Stimulated activated effector memory CD8-positive, alpha-beta T cell treated with anti-CD3 and anti-CD28 coated beads, Interleukin-12 subunit alpha, Interleukin-12 subunit beta, amount 100 ng/mL, for 72 hours (primary cell): ENCODE measurements at regions not wholly inside any gene's neighbourhood (a gene's known extent, or its start where the extent isn't known, plus 50 kb on each side); places are given as distances from the start of the nearest gene placed in this dataset.
A peak's percentile ranks its signal among the peaks of the same experiment; 100 is the strongest.

ENCODE experiments used
- ATAC-seq: fragments of 150-1000 bp; cut with Tn5 transposase; 2 replicates; pipeline ENCODE4 v1.10.0; 2021
- DNase-seq, 2 donors: peaks; one replicate each; pipeline ENCODE4 v3.0.0; 2021 to 2022; ENCODE audit warnings: low spot score in 2 of 2
- H3K27ac Mint-ChIP-seq: one replicate; pipeline ENCODE4 v1.8.0; 2022; ENCODE audit warnings: mild to moderate bottlenecking, mixed read lengths
- H3K36me3 Mint-ChIP-seq: one replicate; pipeline ENCODE4 v1.8.0; 2022; ENCODE audit warnings: mild to moderate bottlenecking, mixed read lengths
- H3K4me1 Mint-ChIP-seq: one replicate; pipeline ENCODE4 v1.8.0; 2022; ENCODE audit warnings: mixed read lengths
- H3K4me3 Mint-ChIP-seq: one replicate; pipeline ENCODE4 v1.8.0; 2022; ENCODE audit warnings: mild to moderate bottlenecking, mixed read lengths
- H3K9me3 Mint-ChIP-seq: one replicate; pipeline ENCODE4 v1.8.0; 2022; ENCODE audit warnings: mixed read lengths

DNA sequence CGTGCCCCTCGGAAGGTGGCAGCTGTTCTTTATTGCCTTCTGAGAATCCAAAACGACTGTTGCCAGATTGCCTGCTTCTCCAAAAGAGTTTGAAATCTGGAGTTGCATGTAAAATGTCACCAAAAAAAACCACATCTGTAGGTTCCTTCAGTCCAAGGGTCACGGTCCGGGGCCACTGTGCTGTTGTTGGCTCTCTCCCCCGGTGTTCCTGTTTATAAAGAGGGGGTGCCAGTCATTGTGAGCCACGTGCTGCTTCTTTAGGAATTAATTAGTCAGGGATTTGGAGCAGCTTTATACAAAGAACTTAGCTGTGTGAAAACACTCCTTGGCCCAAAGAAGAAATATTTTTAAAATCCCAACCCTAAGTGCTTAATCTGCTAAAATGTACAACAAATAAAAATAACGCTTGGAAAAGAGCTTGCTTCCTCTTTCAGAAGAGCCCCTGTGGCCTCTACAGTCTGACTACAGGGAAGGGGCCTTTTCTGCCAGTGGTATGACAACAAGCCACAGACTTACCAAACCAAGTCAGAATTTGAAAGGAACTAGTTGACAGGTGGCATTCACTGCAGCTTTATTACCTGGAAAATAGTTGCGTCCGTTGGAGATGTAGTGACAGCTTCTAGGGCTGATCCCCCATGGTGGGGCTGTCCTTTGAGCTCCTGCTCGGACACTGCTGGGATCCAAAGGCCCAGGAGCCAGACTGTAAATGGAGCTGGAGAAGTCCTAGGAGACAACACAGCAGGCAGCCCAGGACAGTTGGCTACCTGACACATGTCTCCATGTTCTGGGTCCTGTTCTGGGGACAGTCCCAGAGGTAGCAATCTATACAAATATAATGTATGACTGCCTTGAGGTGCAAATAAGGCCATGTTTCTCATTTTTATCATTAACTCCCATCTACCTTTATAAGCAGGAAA lies 84.5 kb upstream of the SLC1A4 start:
- H3K4me3 Mint-ChIP-seq = no peak overlapping the region

GRCh38 chr2:64905338-64906024 lies 83.7 kb upstream of the SLC1A4 start:
- Mint-ChIP-seq H3K9me3 (no peaks in the 10 kb centered on the region), H3K36me3 (no peaks in the 10 kb centered on the region), H3K4me3 (no peak overlapping the region), H3K4me1 (peaks cover 8% of the 10 kb centered on the region), H3K27ac (no peak overlapping the region)
- DNase-seq (no peak), ATAC-seq (no peak)

More for the DNA sequence above, 84.5 kb upstream of the SLC1A4 start:
- DNase-seq = no peak
- Mint-ChIP-seq H3K27ac (no peak overlapping the region), H3K4me1 (peaks cover 5% of the 10 kb centered on the region), H3K9me3 (no peaks in the 10 kb centered on the region), H3K36me3 (no peaks in the 10 kb centered on the region)
- ATAC-seq = no peak

DNA sequence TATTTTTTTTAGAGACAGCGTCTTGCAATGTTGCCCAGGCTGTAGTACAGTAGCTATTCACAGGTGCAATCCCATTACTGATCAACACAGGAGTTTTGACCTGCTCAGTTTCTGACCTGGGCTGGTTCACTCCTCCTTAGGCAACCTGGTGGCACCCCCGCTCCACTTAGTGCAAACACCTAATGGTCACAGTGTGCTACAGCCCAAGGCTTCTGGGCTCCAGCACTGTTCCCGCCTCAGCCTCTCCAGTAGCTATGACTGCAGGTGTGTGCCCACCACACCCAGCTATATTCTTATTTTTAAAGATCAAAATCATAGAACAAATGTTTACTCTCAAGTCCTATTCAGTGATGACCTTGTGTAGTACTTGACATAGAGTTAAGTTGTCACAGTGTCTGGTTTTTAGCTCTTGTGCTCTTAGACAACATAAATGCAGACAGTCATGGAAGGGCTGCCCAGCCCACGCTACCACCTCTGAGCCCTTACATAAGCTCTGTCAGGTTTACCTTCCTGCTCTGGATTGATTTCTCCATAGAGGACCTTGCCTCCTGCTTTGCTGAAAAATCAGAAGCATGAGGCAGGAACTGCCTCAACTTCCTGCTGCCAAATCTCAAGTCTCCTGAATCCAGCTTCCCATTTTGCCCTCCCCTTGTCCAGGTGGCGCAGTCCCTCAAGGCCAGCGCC lies 82.2 kb upstream of the SLC1A4 start:
- H3K4me3 Mint-ChIP-seq = no peak overlapping the region
- no peak for ATAC-seq
- H3K9me3 Mint-ChIP-seq = no peaks in the 10 kb centered on the region
- DNase-seq = no peak
- H3K4me1 Mint-ChIP-seq = peaks cover 20% of the 10 kb centered on the region
- no peak overlapping the region for H3K27ac Mint-ChIP-seq
- H3K36me3 Mint-ChIP-seq = no peaks in the 10 kb centered on the region

GRCh38 chr2:64908406-64908805 lies 80.8 kb upstream of the SLC1A4 start:
- ATAC-seq (no peak), DNase-seq (no peak)
- Mint-ChIP-seq H3K9me3 (no peaks in the 10 kb centered on the region), H3K27ac (no peak overlapping the region), H3K4me3 (no peak overlapping the region), H3K4me1 (peaks cover 24% of the 10 kb centered on the region), H3K36me3 (no peaks in the 10 kb centered on the region)

GRCh38 chr2:64910523-64910922 lies 78.7 kb upstream of the SLC1A4 start:
- H3K36me3 Mint-ChIP-seq = no peaks in the 10 kb centered on the region
- peaks cover 25% of the 10 kb centered on the region for H3K4me1 Mint-ChIP-seq
- ATAC-seq = no peak
- H3K27ac Mint-ChIP-seq = peak overlapping the region; percentile 27
- H3K9me3 Mint-ChIP-seq = no peaks in the 10 kb centered on the region
- DNase-seq = no peak
- H3K4me3 Mint-ChIP-seq = no peak overlapping the region

GRCh38 chr2:64910972-64911433 lies 78.2 kb upstream of the SLC1A4 start:
- DNase-seq = no peak
- peak overlapping the region; percentile 51 for H3K27ac Mint-ChIP-seq

DNA sequence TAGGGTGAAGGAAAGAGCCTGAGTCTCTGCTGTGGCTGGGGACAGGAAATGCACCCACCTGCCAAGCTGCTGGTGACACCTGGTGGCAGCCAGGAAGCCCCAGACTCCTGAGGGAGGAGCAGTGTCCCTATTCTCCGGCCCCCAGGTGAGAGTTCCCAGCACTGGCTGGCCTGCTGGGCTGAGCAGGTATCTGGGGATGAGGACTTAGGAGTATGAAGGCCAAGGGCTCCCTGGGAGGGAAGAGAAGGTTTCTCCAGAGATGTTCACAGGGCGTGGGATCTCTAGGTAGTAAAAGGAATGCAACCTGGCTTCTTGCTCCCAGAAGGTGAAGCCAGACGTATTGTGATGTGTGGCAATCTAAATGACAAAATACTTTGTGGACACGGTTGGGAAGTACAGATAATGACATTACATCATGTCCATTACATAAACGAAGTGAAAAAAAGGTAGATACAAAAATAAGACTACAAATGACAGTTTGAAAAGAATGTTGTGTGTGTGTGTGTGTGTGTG lies 75.8 kb upstream of the SLC1A4 start:
- ATAC-seq (no peak), DNase-seq (peak in 1 of 2 donors; percentile 49)
- H3K27ac Mint-ChIP-seq = no peak overlapping the region

More at GRCh38 chr2:64910972-64911433, 78.2 kb upstream of the SLC1A4 start:
- no peak overlapping the region for H3K4me3 Mint-ChIP-seq
- ATAC-seq = peak; percentile 97
- H3K36me3 Mint-ChIP-seq = no peaks in the 10 kb centered on the region
- no peaks in the 10 kb centered on the region for H3K9me3 Mint-ChIP-seq
- peaks cover 25% of the 10 kb centered on the region for H3K4me1 Mint-ChIP-seq

GRCh38 chr2:64914247-64914646 lies 75.0 kb upstream of the SLC1A4 start:
- Mint-ChIP-seq H3K27ac (no peak overlapping the region), H3K36me3 (no peaks in the 10 kb centered on the region), H3K4me3 (no peak overlapping the region), H3K4me1 (peaks cover 29% of the 10 kb centered on the region), H3K9me3 (no peaks in the 10 kb centered on the region)
- ATAC-seq (no peak), DNase-seq (no peak)

More for the DNA sequence above, 75.8 kb upstream of the SLC1A4 start:
- H3K4me1 Mint-ChIP-seq = peaks cover 33% of the 10 kb centered on the region
- H3K9me3 Mint-ChIP-seq = no peaks in the 10 kb centered on the region
- no peak overlapping the region for H3K4me3 Mint-ChIP-seq
- H3K36me3 Mint-ChIP-seq = no peaks in the 10 kb centered on the region

DNA sequence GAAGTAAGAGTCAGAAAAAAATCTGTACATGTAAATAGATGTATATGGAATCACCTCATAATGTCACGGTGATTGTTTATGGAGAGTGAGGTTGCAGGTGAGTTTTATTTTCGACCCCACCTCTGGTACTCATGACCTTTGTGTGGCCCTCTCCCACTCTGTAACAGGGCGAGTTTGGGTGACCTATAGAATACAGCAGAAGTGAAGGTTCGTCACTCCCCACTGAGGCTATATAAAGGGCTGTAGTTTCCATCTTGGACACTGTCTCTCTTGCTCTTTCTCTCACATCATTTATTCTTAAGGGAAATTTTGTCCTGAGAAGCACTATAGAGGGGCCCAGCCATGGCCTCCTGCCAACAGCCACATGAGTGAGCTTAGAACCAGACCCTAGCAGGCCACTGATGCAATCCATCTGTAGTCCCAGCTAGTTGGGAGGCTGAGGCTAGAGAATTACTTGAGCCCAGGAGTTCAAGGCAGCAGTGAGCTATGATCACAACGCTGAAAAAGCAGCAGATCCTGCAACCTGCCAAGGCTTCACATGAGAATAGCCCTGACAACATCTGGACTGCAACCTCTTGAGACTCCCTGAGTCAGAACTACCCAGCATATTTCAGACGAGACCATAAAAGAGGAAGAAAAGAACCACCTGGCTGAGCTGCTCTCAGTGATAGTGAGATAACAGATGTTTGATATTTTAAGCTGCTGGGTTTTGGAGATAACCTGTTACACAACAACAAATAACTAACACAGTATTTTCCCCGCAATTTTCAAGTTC lies 74.3 kb upstream of the SLC1A4 start:
- Mint-ChIP-seq H3K36me3 (no peaks in the 10 kb centered on the region), H3K27ac (no peak overlapping the region), H3K4me1 (peaks cover 29% of the 10 kb centered on the region), H3K9me3 (no peaks in the 10 kb centered on the region), H3K4me3 (no peak overlapping the region)
- ATAC-seq (no peak), DNase-seq (no peak)

GRCh38 chr2:64915510-64915900 lies 73.7 kb upstream of the SLC1A4 start:
- DNase-seq = no peak
- no peak for ATAC-seq
- H3K9me3 Mint-ChIP-seq = no peaks in the 10 kb centered on the region
- no peaks in the 10 kb centered on the region for H3K36me3 Mint-ChIP-seq
- H3K4me3 Mint-ChIP-seq = no peak overlapping the region
- H3K27ac Mint-ChIP-seq = no peak overlapping the region
- H3K4me1 Mint-ChIP-seq = peaks cover 25% of the 10 kb centered on the region

- Mint-ChIP-seq H3K4me3 (peak overlapping the region; percentile 80), H3K27ac (peak overlapping the region; percentile 92), H3K9me3 (no peaks in the 10 kb centered on the region), H3K4me1 (peaks cover 10% of the 10 kb centered on the region), H3K36me3 (no peaks in the 10 kb centered on the region)
- DNase-seq (no peak), ATAC-seq (no peak)
These were observed 70.8 kb upstream of the SLC1A4 start for GRCh38 chr2:64918220-64918886.

GRCh38 chr2:64919261-64919660 lies 69.9 kb upstream of the SLC1A4 start:
- ATAC-seq (peak; percentile 8), DNase-seq (no peak)
- Mint-ChIP-seq H3K36me3 (no peaks in the 10 kb centered on the region), H3K4me1 (peaks cover 9% of the 10 kb centered on the region), H3K4me3 (peak overlapping the region; percentile 80), H3K27ac (peak overlapping the region; percentile 92), H3K9me3 (no peaks in the 10 kb centered on the region)

- Mint-ChIP-seq H3K9me3 (no peaks in the 10 kb centered on the region), H3K4me3 (no peak overlapping the region), H3K4me1 (peaks cover 5% of the 10 kb centered on the region), H3K36me3 (no peaks in the 10 kb centered on the region), H3K27ac (no peak overlapping the region)
- DNase-seq (no peak), ATAC-seq (no peak)
These were observed 66.5 kb upstream of the SLC1A4 start for GRCh38 chr2:64922482-64923384.
